A673 (cell line): ENCODE measurements at regions not wholly inside any gene's neighbourhood (a gene's known extent, or its start where the extent isn't known, plus 50 kb on each side); places are given as distances from the start of the nearest gene placed in this dataset.

Source experiments
- EZH2 ChIP-seq: fragments of 200-600 bp; sonication (generic); IDR thresholded peaks from 2 replicates; pipeline ENCODE4 v1.6.1; 2017; ENCODE audit warnings: borderline replicate concordance, low read depth, mild to moderate bottlenecking, mixed read lengths, antibody characterized with exemption, low read length; ENCODE audit not compliant: poor library complexity, severe bottlenecking
- TF ChIP-seq, protein P1 (sequence below): fragments of 300-800, 200-600 bp; sonication (generic); conservative IDR thresholded peaks from 2 replicates; pipeline ENCODE4 v1.5.1; 2017; ENCODE audit warnings: low read depth, mild to moderate bottlenecking, antibody characterized with exemption, low read length, moderate library complexity, mixed read lengths

- TF ChIP-seq, protein P1, sequence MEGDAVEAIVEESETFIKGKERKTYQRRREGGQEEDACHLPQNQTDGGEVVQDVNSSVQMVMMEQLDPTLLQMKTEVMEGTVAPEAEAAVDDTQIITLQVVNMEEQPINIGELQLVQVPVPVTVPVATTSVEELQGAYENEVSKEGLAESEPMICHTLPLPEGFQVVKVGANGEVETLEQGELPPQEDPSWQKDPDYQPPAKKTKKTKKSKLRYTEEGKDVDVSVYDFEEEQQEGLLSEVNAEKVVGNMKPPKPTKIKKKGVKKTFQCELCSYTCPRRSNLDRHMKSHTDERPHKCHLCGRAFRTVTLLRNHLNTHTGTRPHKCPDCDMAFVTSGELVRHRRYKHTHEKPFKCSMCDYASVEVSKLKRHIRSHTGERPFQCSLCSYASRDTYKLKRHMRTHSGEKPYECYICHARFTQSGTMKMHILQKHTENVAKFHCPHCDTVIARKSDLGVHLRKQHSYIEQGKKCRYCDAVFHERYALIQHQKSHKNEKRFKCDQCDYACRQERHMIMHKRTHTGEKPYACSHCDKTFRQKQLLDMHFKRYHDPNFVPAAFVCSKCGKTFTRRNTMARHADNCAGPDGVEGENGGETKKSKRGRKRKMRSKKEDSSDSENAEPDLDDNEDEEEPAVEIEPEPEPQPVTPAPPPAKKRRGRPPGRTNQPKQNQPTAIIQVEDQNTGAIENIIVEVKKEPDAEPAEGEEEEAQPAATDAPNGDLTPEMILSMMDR: no peak
- TF ChIP-seq EZH2: no peak
These were observed 77.3 kb upstream of the FGF13 start for GRCh38 chrX:138788771-138789170.
